ENCODE measurements at regions not wholly inside any gene's neighbourhood (a gene's known extent, or its start where the extent isn't known, plus 50 kb on each side); places are given as distances from the start of the nearest gene placed in this dataset.

DNA sequence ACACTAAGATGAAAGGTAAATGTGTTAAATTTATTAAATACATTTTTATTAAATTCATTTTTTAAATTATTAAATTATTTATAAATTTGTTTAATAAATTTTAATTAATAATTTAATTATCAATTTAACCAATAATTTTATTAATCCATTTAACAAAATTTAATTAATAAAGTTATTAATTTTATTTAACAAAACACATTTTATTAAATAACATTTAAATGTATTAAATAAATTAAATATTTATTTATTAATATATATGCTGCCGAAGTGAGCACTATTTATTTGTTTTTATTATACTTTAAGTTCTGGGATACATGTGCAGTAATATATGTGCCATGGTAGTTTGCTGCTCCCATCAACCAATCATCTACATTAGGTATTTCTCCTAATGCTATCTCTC is 719.5 kb downstream of the TRIML1 start:
- H3K36me3 ChIP-seq (ENCODE audit: control insufficient read depth in 5 of 5, insufficient read depth in 5 of 5, low read length in 5 of 5), result no peaks in the 10 kb centered on the region
- no peak overlapping the region for H3K4me3 ChIP-seq (ENCODE audit: low read depth in 1 of 5, low read length in 5 of 5)
- no peaks in the 10 kb centered on the region for H3K4me1 ChIP-seq (ENCODE audit: control insufficient read depth in 5 of 5, insufficient read depth in 5 of 5, low read length in 5 of 5)
- no peak overlapping the region for H3K9ac ChIP-seq (ENCODE audit: low read length in 5 of 5)
- no peak overlapping the region for H3K27ac ChIP-seq (ENCODE audit: low read depth, low read length)
- H3K27me3 ChIP-seq (ENCODE audit: control insufficient read depth in 5 of 5, insufficient read depth in 4 of 5, low read length in 5 of 5), result no peaks in the 10 kb centered on the region
- H3K9me3 ChIP-seq (ENCODE audit: control insufficient read depth in 5 of 5, low read length in 5 of 5), result peaks cover 0 to 4% (median 0%) of the 10 kb centered on the region in 5 donors

DNA sequence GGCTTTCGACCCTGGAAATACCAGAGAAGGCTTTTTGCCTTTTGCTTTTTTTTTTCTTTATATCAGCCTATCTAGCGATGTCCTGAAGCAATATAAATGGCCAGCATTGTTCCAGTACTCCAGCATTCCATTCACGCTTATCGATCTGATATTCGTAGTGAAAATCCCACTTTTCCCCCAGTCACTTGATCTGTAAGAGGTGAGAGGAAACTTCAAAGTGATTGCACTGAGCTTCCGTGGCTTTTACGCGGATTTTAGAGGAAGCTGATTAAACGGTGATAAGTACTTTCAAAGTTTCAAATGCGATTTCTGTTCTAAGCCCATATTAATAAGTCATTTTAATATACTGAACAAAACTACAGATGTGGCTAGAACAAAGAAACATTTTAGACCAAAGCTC is 725.5 kb downstream of the TRIML1 start:
- H3K9ac ChIP-seq (ENCODE audit: low read length in 5 of 5), result no peak overlapping the region
- H3K4me1 ChIP-seq (ENCODE audit: control insufficient read depth in 5 of 5, insufficient read depth in 5 of 5, low read length in 5 of 5), result no peaks in the 10 kb centered on the region
- no peak overlapping the region for H3K4me3 ChIP-seq (ENCODE audit: low read depth in 1 of 5, low read length in 5 of 5)
- no peak overlapping the region for H3K27ac ChIP-seq (ENCODE audit: low read depth, low read length)
- H3K9me3 ChIP-seq (ENCODE audit: control insufficient read depth in 5 of 5, low read length in 5 of 5), result peaks cover 0 to 5% (median 0%) of the 10 kb centered on the region in 5 donors
- H3K36me3 ChIP-seq (ENCODE audit: control insufficient read depth in 5 of 5, insufficient read depth in 5 of 5, low read length in 5 of 5), result no peaks in the 10 kb centered on the region
- H3K27me3 ChIP-seq (ENCODE audit: control insufficient read depth in 5 of 5, insufficient read depth in 4 of 5, low read length in 5 of 5), result no peaks in the 10 kb centered on the region

DNA sequence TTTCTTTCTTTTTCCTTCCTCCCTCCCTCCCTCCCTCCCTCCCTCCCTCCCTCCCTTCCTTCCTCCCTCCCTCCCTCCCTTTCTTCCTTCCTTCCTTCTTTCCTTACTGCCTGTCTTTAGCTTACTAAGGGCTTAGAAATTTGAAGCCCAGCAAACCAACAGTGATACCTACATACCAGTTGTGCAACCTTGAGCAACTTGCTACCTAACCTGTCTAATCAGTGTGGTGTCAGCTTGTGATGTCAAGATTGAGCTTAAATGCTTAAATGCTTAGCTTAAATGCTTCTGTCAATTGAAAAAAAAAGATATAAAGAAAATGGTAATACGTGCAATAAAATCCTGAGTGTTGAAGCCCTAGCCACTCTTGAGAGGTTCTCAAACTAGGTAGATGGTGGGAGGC is 728.6 kb downstream of the TRIML1 start:
- Histone ChIP-seq H3K27me3 (ENCODE audit: control insufficient read depth in 5 of 5, insufficient read depth in 4 of 5, low read length in 5 of 5) (no peaks in the 10 kb centered on the region), H3K4me1 (ENCODE audit: control insufficient read depth in 5 of 5, insufficient read depth in 5 of 5, low read length in 5 of 5) (no peaks in the 10 kb centered on the region), H3K36me3 (ENCODE audit: control insufficient read depth in 5 of 5, insufficient read depth in 5 of 5, low read length in 5 of 5) (no peaks in the 10 kb centered on the region), H3K9ac (ENCODE audit: low read length in 5 of 5) (no peak overlapping the region), H3K27ac (ENCODE audit: low read depth, low read length) (no peak overlapping the region), H3K9me3 (ENCODE audit: control insufficient read depth in 5 of 5, low read length in 5 of 5) (peaks cover 0 to 4% (median 0%) of the 10 kb centered on the region in 5 donors), H3K4me3 (ENCODE audit: low read depth in 1 of 5, low read length in 5 of 5) (no peak overlapping the region)

DNA sequence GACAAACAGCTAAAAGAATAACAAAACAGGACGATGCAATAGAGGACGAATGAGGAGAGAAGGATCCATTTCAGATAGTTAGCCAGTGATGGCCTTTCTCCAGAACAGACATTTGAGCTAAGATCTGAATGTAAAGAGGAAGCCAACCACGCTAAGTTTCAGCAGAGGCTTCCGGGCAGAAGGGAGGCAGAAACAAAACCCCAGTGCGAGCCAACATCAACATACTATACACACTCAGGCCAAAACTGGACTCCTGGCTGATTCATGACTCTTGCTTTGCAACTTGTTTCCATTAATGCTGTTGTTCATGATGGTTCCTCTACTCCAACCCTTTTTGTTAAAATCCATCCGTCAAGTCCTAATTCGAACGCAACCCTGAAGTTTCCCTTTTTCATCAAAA is 730.3 kb downstream of the TRIML1 start:
- H3K4me1 ChIP-seq (ENCODE audit: control insufficient read depth in 5 of 5, insufficient read depth in 5 of 5, low read length in 5 of 5), result no peaks in the 10 kb centered on the region
- H3K9me3 ChIP-seq (ENCODE audit: control insufficient read depth in 5 of 5, low read length in 5 of 5), result peaks cover 0 to 2% (median 0%) of the 10 kb centered on the region in 5 donors
- H3K36me3 ChIP-seq (ENCODE audit: control insufficient read depth in 5 of 5, insufficient read depth in 5 of 5, low read length in 5 of 5), result no peaks in the 10 kb centered on the region
- H3K27ac ChIP-seq (ENCODE audit: low read depth, low read length), result no peak overlapping the region
- H3K27me3 ChIP-seq (ENCODE audit: control insufficient read depth in 5 of 5, insufficient read depth in 4 of 5, low read length in 5 of 5), result no peaks in the 10 kb centered on the region
- no peak overlapping the region for H3K4me3 ChIP-seq (ENCODE audit: low read depth in 1 of 5, low read length in 5 of 5)
- H3K9ac ChIP-seq (ENCODE audit: low read length in 5 of 5), result no peak overlapping the region

DNA sequence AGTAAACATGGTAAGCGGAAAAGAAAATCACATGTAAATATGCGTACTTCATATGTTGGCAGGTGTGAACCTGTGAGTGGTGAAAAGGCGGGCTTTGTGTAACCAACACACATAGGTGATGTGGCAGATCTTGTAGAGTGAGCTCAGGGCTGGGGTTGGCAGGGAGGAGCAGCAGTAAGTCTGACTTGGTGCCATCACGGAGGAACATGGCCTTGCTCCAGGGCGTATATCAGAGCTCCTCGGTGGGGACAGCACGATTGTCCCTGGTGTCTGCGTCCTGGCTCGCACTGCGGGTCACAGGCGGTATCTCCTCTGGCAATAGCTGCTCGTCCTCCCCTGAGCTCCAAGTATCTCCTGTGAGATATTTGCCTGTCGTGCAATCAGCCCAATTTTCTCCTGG is 733.6 kb downstream of the TRIML1 start:
- H3K9ac ChIP-seq (ENCODE audit: low read length in 5 of 5), result no peak overlapping the region
- no peaks in the 10 kb centered on the region for H3K27me3 ChIP-seq (ENCODE audit: control insufficient read depth in 5 of 5, insufficient read depth in 4 of 5, low read length in 5 of 5)
- peaks cover 0 to 3% (median 0%) of the 10 kb centered on the region in 5 donors for H3K4me1 ChIP-seq (ENCODE audit: control insufficient read depth in 5 of 5, insufficient read depth in 5 of 5, low read length in 5 of 5)
- no peaks in the 10 kb centered on the region for H3K36me3 ChIP-seq (ENCODE audit: control insufficient read depth in 5 of 5, insufficient read depth in 5 of 5, low read length in 5 of 5)
- H3K27ac ChIP-seq (ENCODE audit: low read depth, low read length), result no peak overlapping the region
- H3K9me3 ChIP-seq (ENCODE audit: control insufficient read depth in 5 of 5, low read length in 5 of 5), result peaks cover 0 to 2% (median 0%) of the 10 kb centered on the region in 5 donors
- no peak overlapping the region for H3K4me3 ChIP-seq (ENCODE audit: low read depth in 1 of 5, low read length in 5 of 5)

DNA sequence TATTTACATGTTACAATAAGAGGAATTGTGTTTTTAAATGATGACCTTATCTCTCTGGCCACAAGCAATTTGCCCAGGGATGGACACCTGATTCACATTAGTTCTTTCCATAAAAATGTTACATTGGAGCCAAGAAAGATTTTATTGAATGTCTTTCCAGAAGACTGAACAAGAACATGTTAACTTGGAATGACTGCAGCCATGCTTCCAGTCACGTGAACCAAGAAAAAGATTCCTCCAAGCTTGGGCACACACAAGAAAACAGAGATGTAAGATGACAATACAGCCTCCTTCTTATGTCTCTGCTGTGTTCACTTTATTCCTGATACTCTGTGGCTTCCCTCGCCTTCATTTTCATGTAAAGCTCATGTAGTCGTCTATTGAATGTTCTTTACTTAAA is 737.6 kb downstream of the TRIML1 start:
- H3K9ac ChIP-seq (ENCODE audit: low read length in 5 of 5), result no peak overlapping the region
- H3K36me3 ChIP-seq (ENCODE audit: control insufficient read depth in 5 of 5, insufficient read depth in 5 of 5, low read length in 5 of 5), result no peaks in the 10 kb centered on the region
- peaks cover 0 to 5% (median 3%) of the 10 kb centered on the region in 5 donors for H3K4me1 ChIP-seq (ENCODE audit: control insufficient read depth in 5 of 5, insufficient read depth in 5 of 5, low read length in 5 of 5)
- H3K4me3 ChIP-seq (ENCODE audit: low read depth in 1 of 5, low read length in 5 of 5), result no peak overlapping the region
- no peaks in the 10 kb centered on the region for H3K9me3 ChIP-seq (ENCODE audit: control insufficient read depth in 5 of 5, low read length in 5 of 5)
- H3K27ac ChIP-seq (ENCODE audit: low read depth, low read length), result no peak overlapping the region
- H3K27me3 ChIP-seq (ENCODE audit: control insufficient read depth in 5 of 5, insufficient read depth in 4 of 5, low read length in 5 of 5), result no peaks in the 10 kb centered on the region

DNA sequence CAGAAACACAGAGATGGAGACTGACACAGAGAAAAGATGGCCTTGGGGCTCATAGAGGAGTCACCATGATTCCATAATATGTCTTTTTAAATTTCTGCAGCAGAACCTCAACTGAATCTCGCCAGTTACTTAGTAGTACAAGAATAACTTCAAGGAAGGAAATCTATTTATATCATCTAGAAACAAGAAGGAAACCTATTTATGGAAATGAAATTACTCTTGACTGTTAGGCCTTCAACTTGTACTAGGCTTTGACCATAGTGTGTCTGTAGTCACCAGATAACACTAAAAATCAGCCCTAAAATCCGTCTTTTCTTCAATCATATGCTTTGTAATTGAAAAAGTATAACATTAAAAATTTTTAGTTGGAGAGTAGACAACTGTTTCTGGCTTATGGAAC is 740.4 kb downstream of the TRIML1 start:
- no peaks in the 10 kb centered on the region for H3K9me3 ChIP-seq (ENCODE audit: control insufficient read depth in 5 of 5, low read length in 5 of 5)

DNA sequence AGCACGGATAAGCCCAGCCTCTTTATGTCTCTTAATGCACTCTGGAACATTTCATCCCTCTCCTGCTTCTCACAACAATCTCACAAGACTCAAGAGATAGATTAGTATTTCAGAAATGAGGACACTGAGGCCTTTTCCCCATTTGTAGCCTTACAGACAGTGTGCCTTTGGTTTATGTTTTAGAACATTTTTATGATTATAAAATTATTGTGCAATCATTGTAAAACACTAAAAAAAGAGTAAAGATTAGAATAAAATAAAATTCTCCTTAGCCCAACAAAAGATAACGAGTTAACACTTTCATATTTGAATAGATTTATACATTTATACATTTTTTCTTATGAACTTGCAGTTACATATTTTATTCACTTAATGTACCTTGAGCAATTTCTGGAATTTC is 748.7 kb downstream of the TRIML1 start:
- Histone ChIP-seq H3K27ac (ENCODE audit: low read depth, low read length) (no peak overlapping the region), H3K9me3 (ENCODE audit: control insufficient read depth in 5 of 5, low read length in 5 of 5) (no peaks in the 10 kb centered on the region), H3K36me3 (ENCODE audit: control insufficient read depth in 5 of 5, insufficient read depth in 5 of 5, low read length in 5 of 5) (no peaks in the 10 kb centered on the region), H3K4me3 (ENCODE audit: low read depth in 1 of 5, low read length in 5 of 5) (no peak overlapping the region), H3K27me3 (ENCODE audit: control insufficient read depth in 5 of 5, insufficient read depth in 4 of 5, low read length in 5 of 5) (no peaks in the 10 kb centered on the region), H3K9ac (ENCODE audit: low read length in 5 of 5) (no peak overlapping the region), H3K4me1 (ENCODE audit: control insufficient read depth in 5 of 5, insufficient read depth in 5 of 5, low read length in 5 of 5) (peaks cover 0 to 10% (median 5%) of the 10 kb centered on the region in 5 donors)

More for the DNA sequence above, 740.4 kb downstream of the TRIML1 start:
- Histone ChIP-seq H3K36me3 (ENCODE audit: control insufficient read depth in 5 of 5, insufficient read depth in 5 of 5, low read length in 5 of 5) (no peaks in the 10 kb centered on the region), H3K27me3 (ENCODE audit: control insufficient read depth in 5 of 5, insufficient read depth in 4 of 5, low read length in 5 of 5) (no peaks in the 10 kb centered on the region), H3K27ac (ENCODE audit: low read depth, low read length) (no peak overlapping the region), H3K4me3 (ENCODE audit: low read depth in 1 of 5, low read length in 5 of 5) (no peak overlapping the region), H3K9ac (ENCODE audit: low read length in 5 of 5) (no peak overlapping the region), H3K4me1 (ENCODE audit: control insufficient read depth in 5 of 5, insufficient read depth in 5 of 5, low read length in 5 of 5) (peaks cover 0 to 5% (median 3%) of the 10 kb centered on the region in 5 donors)

DNA sequence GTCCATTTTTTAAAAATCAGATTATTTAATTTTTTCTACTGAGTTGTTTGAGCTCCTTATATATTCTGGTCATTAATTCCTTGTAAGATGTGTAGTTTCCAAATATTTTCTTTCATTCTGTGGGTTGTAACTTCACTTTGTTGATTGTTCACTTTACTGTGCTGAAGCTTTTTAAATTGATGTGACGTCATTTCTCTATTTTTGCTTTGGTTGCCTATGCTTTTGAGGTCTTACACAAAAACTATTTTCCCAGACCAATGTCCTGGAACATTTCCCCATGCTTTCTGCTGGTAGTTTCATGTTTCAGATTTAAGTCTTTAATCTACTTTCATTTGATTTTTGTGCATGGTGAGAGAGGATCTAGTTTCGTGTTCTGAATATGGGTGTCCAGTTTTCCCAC is 753.6 kb downstream of the TRIML1 start:
- H3K9me3 ChIP-seq (ENCODE audit: control insufficient read depth in 5 of 5, low read length in 5 of 5), result no peaks in the 10 kb centered on the region
- H3K9ac ChIP-seq (ENCODE audit: low read length in 5 of 5), result no peak overlapping the region
- H3K36me3 ChIP-seq (ENCODE audit: control insufficient read depth in 5 of 5, insufficient read depth in 5 of 5, low read length in 5 of 5), result no peaks in the 10 kb centered on the region
- no peak overlapping the region for H3K27ac ChIP-seq (ENCODE audit: low read depth, low read length)
- peaks cover 0 to 7% (median 0%) of the 10 kb centered on the region in 5 donors for H3K4me1 ChIP-seq (ENCODE audit: control insufficient read depth in 5 of 5, insufficient read depth in 5 of 5, low read length in 5 of 5)
- H3K4me3 ChIP-seq (ENCODE audit: low read depth in 1 of 5, low read length in 5 of 5), result no peak overlapping the region
- H3K27me3 ChIP-seq (ENCODE audit: control insufficient read depth in 5 of 5, insufficient read depth in 4 of 5, low read length in 5 of 5), result no peaks in the 10 kb centered on the region

DNA sequence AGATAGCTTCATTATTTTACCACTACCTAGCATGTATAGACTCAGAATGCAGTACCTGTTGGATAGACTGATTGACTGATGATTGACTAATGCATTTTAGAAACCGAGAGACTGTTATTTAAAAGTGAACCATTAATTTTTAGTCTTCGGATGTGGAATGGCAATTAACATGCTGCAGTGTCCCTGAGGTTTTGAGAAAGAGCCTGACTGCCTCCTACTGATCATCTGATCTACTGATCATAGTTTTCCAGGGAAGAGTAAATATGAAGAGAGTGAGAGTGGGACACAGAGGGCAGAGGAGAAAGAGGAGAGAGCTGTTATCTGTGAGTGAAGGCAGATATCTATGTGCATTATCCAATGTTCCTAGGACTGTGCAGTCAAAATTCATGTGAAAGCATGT is 764.7 kb downstream of the TRIML1 start:
- Histone ChIP-seq H3K9ac (ENCODE audit: low read length in 5 of 5) (no peak overlapping the region), H3K27me3 (ENCODE audit: control insufficient read depth in 5 of 5, insufficient read depth in 4 of 5, low read length in 5 of 5) (no peaks in the 10 kb centered on the region), H3K9me3 (ENCODE audit: control insufficient read depth in 5 of 5, low read length in 5 of 5) (no peaks in the 10 kb centered on the region), H3K4me1 (ENCODE audit: control insufficient read depth in 5 of 5, insufficient read depth in 5 of 5, low read length in 5 of 5) (no peaks in the 10 kb centered on the region), H3K27ac (ENCODE audit: low read depth, low read length) (no peak overlapping the region), H3K36me3 (ENCODE audit: control insufficient read depth in 5 of 5, insufficient read depth in 5 of 5, low read length in 5 of 5) (no peaks in the 10 kb centered on the region), H3K4me3 (ENCODE audit: low read depth in 1 of 5, low read length in 5 of 5) (no peak overlapping the region)

DNA sequence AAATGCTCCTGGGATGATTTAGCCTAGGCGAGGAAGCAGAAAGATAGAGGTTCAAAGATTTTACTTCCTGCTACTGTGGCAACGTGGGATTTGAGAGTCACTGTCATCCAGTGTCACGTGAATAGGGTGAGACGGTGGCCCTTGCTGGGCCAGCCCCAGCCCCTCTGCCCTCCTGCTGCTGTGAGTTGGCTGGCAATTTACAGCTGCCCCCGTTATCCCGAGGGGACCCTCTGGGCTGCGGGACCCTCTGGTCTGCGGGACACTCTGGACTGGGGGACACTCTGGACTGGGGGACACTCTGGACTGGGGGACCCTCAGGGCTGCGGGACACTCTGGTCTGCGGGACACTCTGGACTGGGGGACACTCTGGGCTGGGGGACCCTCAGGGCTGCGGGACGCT is 765.4 kb downstream of the TRIML1 start:
- no peaks in the 10 kb centered on the region for H3K9me3 ChIP-seq (ENCODE audit: control insufficient read depth in 5 of 5, low read length in 5 of 5)
- no peak overlapping the region for H3K4me3 ChIP-seq (ENCODE audit: low read depth in 1 of 5, low read length in 5 of 5)
- H3K27ac ChIP-seq (ENCODE audit: low read depth, low read length), result no peak overlapping the region
- H3K27me3 ChIP-seq (ENCODE audit: control insufficient read depth in 5 of 5, insufficient read depth in 4 of 5, low read length in 5 of 5), result no peaks in the 10 kb centered on the region
- H3K36me3 ChIP-seq (ENCODE audit: control insufficient read depth in 5 of 5, insufficient read depth in 5 of 5, low read length in 5 of 5), result no peaks in the 10 kb centered on the region
- H3K4me1 ChIP-seq (ENCODE audit: control insufficient read depth in 5 of 5, insufficient read depth in 5 of 5, low read length in 5 of 5), result no peaks in the 10 kb centered on the region
- no peak overlapping the region for H3K9ac ChIP-seq (ENCODE audit: low read length in 5 of 5)

Measured in subcutaneous abdominal adipose tissue (tissue), 5 donors.